Superior temporal gyrus (tissue), 1 donor: ENCODE measurements at regions not wholly inside any gene's neighbourhood (a gene's known extent, or its start where the extent isn't known, plus 50 kb on each side); places are given as distances from the start of the nearest gene placed in this dataset.
"Not testable (repeated sequence)": the region's sequence is repeated elsewhere in the genome, so short reads cannot be mapped to it uniquely, and the experiment has no call there.

Source experiments
- DNase-seq: peaks from one replicate; pipeline ENCODE4 v3.0.0-alpha.2; 2016; ENCODE audit errors: extremely low spot score

DNA sequence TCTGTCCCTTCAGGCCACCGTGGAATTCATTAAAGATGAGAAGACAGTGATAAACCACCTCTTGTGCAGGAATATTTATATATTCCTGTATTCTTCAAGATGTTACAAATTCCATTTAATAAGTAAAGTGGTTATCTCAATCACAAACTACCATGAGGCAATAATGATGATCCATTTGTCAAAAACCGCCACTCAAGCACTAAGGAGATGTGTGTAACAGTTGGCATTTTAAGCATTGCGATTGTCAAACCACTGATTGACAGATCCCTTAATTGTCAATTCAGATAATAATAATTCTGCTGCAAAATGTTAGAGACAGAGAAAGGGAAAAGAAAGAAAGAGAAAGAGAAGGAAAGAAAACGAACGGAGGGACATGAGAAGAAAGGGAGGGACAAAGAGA lies 476.1 kb upstream of the RBFOX1 start:
- no peak for DNase-seq

DNA sequence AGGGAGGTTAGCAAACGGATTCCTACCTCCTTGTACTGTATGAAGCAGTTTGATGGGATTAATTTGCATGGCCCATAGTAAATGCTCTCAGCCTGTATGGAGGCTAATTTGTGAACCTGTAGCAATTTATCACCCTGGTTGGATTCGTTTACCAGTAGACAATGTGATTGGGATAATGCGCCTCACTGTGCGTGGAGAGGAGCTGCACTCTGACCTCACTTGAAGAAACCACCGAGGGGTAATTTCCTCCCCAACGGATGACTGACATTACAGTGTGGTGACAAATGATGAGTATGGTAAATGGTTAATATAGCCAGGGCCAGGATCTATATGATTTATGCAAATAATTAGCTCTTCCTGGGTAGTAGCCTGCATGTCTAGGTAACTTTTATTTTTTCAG lies 479.1 kb upstream of the RBFOX1 start:
- DNase-seq, result no peak

DNA sequence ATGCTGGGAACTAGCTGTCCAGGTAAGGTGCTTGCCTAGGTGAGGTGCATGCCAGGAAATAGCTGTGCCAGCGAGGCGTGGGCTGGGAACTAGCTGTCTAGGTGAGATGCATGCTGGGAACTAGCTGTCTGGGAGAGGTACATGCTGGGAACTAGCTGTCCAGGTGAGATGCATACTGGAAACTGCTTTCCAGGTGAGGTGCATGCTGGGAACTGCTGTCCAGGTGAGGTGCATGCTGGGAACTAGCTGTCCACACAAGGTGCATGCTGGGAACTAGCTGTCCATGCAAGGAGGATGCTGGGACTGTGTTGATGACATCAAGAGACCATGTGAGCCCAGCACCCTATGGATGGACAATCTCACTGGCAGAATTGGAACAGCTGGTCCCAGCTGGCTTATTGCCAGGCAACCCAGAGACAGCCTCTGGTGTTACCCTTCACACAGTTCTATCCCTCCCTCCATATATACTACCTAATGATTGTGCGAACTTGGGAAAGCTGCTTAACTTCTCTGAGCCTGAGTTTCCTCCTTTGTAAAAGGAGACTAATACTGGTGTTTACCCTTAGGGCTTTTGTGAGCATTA lies 479.9 kb upstream of the RBFOX1 start:
- no peak for DNase-seq

DNA sequence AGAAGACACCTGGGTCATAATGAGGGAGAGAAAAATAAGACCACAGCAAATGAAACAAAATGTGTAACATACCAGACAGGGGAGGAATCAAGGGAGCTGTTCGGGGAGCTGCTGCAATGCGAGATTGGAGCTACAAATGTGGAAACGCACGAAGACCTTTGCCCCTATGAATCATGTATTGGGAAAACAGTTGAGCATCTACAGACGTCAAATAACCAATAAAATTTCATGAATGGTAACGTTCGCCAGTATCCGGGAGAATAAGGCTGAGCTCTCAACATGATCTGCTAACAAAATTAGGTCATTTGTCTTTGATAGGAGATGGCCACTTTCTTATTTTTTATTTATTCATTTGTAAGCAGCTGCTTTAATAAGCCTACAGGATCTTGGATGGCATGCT lies 486.2 kb upstream of the RBFOX1 start:
- DNase-seq, result no peak

DNA sequence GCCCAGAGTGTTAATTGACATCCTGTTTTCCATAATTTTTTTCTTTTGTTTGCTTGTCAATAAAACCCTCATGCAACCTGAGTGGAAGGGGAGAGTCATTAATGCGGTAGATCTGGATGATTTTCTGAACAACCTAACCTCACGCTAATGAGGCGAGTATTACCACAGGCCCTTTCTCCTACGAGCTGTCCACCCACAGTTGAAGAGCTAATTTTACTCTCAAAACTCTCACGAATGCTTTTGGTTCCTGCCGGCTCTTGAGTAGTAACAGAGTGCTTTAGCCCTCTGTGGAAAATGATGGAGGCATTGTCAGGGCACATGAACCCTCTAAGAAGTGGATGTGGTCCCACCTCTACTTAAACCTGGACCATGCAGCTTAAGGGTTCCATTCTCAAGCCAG lies 491.3 kb upstream of the RBFOX1 start:
- DNase-seq, result no peak

DNA sequence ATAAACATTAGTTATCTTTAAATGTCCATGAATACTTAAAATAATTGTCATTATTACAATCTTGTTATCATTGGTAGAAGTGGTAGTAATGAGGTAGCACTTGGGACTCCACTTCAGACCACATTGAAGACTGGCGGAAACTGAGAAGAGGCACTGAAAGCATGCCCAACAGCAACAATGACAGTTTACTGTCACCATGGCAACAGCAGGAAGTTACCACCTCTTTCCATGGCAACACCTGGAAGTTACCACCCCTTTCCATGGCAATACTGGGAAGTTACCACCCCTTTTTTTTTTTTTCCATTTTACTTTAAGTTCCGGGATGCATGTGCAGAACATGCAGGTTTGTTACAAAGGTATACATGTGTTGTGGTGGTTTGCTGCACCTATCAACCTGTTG lies 494.9 kb upstream of the RBFOX1 start:
- no peak for DNase-seq

DNA sequence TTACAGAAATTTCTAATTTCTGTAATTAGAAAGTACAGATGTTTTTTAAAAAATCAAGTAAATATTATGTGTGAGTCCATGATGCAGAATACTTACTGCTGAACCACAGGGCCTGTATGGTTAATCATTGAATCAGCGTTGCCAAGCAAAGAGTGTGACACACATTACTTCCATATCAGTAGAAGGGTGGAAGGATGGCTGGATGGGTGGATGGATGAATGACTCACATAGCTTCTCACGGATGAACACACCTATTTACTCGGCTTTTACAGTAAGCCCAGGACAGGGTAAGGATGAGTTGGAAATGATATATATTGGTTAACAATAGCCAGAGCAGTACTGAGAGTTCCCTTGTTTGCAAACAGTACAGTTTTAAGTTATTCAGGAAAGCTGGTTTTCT lies 495.9 kb upstream of the RBFOX1 start:
- no peak for DNase-seq

DNA sequence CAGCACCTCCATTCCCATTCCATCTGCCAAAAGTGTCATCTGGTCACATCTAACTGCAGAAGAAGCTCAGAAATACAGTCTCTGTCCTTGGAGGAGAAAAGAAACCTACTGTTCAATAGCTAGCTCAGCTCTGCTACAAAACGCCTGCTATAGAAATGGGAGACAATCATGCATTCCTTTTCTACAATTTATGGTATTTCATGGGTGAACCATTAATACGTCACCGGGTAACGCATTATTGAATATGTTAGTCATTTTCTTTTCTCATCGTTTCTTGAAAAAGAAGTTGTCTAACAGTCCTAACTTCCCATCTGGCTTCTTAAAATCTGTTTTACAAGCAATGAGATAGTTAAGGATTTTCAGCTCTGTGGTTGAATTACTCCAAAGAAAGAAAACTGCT lies 496.7 kb upstream of the RBFOX1 start:
- DNase-seq, result no peak

DNA sequence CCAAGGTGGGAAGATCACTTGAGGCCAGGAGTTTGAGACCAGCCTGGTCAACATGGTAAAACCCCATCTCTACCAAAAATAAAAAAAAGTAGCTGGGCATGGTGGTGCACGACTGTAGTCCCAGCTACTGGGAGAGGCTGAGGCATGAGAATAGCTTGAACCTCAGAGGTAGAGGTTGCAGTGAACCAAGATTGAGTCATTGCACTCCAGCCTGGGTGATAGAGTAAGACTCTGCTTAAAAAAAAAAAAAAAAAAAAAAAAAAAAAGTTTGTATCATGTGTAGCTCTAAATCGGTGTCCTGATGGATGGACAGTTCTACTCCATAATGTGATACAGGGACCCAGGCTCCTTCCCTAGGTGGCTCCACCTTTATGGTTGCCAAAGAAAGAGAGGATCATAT lies 497.1 kb upstream of the RBFOX1 start:
- DNase-seq, result no peak

DNA sequence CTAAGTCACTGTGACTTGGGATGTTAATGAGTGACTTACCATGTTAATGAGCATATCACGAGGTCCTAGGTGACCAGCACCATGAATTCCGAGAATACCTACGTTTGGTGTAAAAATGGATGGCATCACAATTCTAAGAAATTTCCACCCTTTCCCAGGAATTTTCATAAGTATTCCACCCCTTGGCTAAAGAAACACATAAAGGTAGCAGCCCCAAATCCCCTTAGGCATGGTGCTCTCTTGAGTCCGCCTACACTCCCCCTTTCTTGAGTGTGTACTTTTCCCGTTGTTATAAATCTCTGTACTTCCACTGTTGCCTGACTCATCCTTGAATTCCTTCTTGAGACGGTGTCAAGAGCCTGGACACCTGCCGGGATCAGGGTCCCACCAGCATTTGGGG lies 504.0 kb upstream of the RBFOX1 start:
- no peak for DNase-seq

DNA sequence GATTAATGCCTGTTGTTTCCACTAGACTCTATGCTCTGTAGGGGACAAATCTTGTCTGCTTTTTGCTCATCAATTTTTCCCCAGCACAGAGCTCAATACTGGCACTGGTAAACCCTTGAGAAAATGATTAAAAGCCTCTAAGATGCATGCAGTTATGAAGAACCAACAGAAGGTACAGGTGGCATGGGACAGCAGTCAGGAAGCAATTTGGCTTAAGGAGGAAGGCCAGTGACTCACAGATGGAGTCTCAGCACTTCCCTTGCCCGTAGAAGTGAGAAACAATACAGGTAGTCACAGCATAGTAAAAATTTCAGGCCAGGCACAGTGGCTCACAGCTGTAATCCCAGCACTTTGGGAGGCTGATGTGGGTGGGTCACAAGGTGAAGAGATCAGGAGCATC lies 504.7 kb upstream of the RBFOX1 start:
- DNase-seq, result no peak

DNA sequence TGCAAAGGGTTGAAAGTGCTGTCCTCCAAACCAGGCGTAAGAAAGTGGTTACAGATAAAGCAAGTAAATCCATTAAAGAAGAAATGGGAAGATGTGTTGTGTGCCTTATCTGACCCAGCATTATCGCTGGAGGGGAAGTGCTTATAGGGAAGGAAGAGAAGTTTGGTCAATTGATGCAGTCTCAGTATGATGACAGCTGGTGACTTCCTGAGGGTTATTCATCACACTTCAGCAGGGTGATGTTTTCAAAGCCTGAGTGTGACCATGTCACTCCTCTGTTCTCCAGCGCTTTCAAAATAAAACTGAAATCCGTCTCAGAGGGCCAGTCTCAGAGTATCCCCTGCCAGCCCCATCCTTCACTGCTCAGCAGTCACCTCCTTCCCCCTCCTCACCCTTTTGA lies 505.4 kb upstream of the RBFOX1 start:
- DNase-seq, result no peak

DNA sequence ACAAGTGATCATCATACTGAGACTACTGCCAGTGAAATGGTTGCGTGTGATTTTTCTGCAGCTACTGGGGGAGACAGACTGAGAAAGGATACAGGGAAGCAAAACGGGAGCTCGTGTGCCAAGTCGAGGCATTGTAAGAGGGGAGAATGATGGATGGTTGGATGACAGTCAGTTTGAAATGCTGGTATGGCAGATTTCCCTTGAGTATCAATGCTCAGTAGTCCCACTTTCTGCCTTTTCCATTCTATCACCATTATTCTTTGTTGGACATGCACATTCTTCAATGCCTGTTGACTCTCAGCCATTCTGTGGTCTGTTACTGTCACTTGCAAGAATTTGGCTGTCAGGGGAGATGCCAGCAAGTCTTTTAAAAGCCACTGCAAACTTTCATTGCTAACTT lies 510.6 kb upstream of the RBFOX1 start:
- DNase-seq, result no peak

DNA sequence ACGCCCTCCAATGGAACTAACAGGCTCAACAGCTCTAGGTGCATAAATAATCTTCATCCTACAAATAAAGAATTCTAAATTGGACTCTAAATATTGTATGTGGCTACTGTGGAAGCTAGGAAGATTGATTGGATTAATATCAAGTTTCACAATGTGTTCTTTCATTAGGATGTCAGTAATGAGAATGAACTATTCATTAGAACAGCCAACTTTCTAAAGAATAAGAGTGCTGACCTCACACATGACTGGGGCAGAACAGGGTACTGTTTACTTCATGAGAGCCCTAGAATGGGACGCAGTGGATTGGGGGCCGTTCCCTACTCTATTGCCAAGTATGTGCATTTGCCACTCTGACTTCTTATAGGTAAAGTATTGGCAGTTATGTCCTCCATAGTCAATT lies 528.2 kb upstream of the RBFOX1 start:
- DNase-seq, result peak; percentile 67

DNA sequence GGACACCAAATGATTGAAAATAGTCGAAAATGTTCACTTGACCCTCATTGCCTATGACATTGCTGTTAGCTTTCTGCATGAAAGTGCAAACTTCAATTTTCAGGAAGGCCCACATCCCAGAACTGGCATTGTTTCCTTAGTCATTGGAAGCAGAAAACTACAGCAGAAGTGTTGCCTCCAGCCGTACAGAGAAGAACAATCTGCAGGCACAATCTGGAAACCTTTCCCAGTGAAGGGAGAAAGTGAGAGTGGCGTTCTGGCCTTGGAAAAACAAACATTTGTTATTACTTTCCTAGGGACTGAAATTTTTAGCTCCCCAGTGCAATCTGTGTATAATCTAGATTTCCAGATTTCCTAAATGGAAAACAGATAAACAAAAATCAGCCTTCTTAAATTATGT lies 529.5 kb upstream of the RBFOX1 start:
- peak; percentile 24 for DNase-seq

DNA sequence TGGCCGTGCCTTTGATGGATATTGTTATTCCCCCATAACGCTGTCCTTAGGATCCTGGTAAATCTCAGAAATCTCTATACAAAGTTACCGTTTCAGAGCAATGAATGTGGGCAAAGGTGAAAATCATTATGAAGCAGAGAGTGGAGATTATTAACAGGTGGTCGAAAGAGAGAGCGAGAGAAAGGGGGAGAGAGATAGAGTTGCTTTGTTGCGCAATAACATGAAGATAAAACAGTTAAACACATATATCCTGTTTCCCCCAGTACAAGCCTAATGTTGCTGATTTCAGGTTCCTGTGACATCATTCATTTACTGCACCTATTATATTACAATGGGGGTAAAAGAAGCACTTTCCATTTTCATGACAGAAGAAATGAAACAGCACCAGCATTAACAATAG lies 535.4 kb upstream of the RBFOX1 start:
- DNase-seq, result no peak

DNA sequence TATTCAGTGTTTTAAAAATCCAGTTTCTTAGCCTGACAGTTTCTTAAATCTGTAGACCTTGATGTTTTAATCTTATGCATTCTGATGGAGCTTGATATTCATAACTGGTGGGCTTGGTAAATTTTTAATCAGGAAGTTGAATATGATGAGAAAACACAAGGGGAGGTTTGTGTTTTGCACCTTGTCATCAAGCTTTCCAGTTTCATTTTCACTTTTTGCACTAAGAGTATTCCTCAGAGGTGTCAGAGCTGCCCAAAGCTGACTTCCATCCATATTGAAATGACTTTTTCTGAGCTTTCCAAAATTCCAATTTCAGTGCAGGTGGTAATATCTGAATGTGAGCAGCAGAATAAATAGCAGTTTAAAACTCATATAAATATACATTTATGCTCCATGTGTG lies 555.0 kb upstream of the RBFOX1 start:
- DNase-seq, result peak; percentile 29

DNA sequence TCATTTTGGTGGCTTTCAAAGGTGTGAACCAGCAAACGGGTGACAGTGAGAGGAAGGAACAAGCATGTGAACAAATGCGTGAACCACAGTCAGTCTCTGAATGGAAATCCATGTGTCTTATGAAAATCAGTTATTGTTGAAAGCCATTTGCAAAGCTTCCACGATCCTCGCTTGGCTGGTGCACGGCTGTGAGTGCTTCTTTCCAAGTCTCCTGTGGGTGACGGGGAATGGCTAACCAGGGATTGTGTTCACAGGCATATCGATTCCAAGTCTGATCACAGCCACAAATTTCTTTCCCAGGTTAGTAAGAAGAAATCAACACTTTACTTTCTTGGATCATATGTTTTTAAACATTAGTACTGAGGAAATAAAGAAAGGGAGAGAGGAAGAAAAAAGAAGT lies 556.9 kb upstream of the RBFOX1 start:
- DNase-seq, result peak; percentile 22

DNA sequence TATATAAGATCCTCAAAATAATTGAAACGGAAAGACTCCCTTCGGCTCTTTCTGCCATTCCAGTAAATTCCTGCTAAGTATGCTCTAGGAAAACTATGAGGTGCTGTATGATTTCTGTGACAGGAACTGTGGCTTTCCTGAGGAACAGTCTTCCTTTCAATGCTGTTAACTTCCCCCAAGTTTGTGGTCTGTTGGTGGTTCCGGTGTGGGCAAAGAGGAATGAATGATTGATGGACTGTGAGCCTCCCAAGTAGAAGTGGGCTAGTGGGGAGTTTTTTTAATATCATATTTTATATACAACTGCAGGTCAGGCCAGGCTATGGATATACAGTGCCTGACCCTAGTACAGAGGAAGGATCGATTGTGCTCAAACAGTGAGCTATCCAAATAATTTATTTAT lies 560.7 kb upstream of the RBFOX1 start:
- DNase-seq, result no peak

DNA sequence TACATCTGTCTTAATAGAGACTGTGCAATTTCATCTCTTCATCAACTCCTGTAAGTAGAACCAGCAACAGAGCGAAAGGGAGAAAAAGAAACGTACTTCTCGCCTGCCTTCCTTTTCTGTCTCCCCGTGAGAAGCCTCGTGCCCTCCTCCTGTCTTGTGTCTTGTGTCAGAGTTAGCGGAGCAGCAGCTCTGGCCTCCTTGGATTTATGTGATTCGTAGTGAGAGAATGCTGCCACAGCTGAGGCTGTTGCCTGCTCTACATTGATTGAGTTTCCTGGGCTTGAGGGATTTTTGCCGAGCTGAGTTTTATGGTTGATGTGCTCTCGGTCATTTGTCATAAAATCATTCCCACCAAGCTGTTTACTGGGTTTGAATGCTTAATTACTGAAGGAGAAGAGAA lies 579.1 kb upstream of the RBFOX1 start:
- DNase-seq, result peak; percentile 17

DNA sequence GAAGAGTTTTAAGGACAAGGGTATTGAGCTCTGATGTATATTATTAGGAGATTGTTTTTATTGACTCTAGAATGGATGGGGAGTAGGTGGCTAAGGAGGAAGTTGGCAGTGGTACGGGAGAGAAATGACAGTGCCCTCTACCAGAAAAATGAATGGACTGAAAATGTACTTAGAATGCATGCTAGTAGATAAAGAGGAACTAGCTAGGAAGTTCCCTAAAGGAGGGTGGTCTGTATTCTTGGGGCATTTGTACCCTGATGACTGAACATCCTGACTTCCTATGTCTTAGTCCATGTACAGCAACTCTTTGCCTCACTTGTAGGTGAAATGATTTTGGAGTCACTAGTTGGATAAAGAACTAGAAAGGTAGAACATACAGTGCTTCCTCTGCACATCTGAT lies 581.5 kb upstream of the RBFOX1 start:
- no peak for DNase-seq

DNA sequence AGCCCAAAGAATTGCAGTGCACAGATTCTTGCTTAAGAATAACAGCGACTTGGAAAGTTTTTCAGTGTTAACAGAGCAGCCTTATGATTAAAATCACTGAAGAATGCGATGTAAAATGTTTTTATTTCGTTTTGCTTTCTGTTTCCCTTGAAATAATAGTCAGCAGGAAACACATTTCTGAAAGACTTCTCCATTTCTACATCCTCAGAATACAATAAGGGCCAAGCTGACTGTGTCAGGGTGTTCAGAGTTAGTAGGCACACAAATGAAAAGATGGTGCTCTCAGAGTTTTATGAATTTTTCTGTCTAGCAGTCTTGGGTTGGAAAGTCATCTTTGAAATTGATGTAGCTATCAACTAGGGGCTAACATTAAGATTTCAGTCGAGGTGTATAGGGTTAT lies 582.9 kb upstream of the RBFOX1 start:
- no peak for DNase-seq

DNA sequence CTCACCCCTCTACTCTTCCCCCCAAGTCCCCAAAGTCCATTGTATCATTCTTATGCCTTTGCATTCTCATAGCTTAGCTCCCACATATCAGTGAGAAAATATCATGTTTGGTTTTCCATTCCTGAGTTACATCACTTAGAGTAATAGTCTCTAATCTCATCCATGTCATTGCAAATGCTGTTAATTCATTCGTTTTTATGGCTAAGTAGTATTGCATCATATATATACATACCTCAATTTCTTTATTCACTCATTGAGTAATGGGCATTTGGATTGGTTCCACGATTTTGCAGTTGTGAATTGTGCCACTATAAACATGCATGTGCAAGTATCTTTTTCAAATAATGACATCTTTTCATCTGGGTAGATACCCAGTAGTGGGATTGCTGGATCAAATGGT lies 596.3 kb upstream of the RBFOX1 start:
- not testable (repeated sequence) for DNase-seq

DNA sequence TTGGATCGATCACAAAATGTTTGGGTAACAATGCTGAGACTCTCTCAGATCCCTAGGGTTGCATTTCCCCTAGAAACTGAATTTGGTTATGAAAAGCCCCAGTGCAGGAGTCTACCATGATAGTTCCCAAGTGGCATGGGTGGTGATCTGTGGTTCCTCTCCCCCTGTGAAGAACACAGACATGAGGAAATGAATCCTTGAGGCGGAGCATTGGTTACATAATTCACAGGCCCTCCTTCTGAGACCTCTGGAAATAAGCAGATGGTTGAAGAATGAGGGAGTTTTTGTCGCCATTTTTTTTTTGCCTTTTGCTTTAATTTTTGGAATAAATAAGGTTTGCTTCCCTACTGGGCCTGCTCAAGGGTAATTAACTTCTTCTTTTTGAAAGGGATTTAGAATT lies 597.0 kb upstream of the RBFOX1 start:
- DNase-seq, result no peak

DNA sequence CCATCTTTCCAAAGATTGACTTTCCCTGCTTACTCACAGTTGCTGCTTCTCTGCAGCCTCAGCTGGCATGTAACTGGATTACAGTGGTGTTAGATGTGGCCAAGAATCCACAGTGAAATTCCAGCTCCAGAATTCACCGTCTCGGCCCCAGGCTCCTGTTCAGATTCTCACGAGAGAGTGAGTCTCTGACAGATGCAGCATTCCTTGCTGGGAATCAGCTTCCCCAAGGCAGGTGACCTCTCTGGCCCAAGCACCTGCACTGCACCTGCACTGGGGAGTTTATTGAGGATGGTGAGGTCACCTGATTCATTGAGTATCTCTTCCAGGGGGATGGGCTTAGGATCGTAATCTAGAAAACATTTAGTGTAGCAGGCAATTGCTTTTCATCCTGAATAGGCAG lies 600.5 kb upstream of the RBFOX1 start:
- no peak for DNase-seq
